ENCODE measurements at regions not wholly inside any gene's neighbourhood (a gene's known extent, or its start where the extent isn't known, plus 50 kb on each side); places are given as distances from the start of the nearest gene placed in this dataset.

- no peak for TF ChIP-seq CTCF (conservative IDR thresholded peaks at IDR 0.05; ENCODE audit: low read depth, low read length)
- no peak for TF ChIP-seq EZH2phosphoT487 (IDR thresholded peaks at IDR 0.05; ENCODE audit: borderline replicate concordance, low read length)
These were observed 84.9 kb downstream of the NCOR2 start for GRCh38 chr12:124482567-124482893.

All from PC-3 (cell line).